Lower leg skin (tissue), 4 donors: ENCODE measurements at regions not wholly inside any gene's neighbourhood (a gene's known extent, or its start where the extent isn't known, plus 50 kb on each side); places are given as distances from the start of the nearest gene placed in this dataset.

ENCODE experiments used
- DNase-seq, 2 donors: peaks; one replicate each; pipeline ENCODE4 v3.0.0-alpha.2; 2019; ENCODE audit warnings: low spot score in 2 of 2
- H3K4me3 ChIP-seq: fragments of 200-600 bp; sonication (generic); 2 replicates; pipeline ENCODE4 v1.5.1; 2017; ENCODE audit warnings: mild to moderate bottlenecking, low read depth; ENCODE audit not compliant: poor library complexity, severe bottlenecking
- CTCF ChIP-seq, 3 donors: fragments of 450-650 bp; IDR thresholded peaks; one replicate each; pipeline ENCODE4 v1.5.1; 2016; ENCODE audit warnings: antibody characterized with exemption in 3 of 3, mild to moderate bottlenecking in 3 of 3, moderate library complexity in 2 of 3
- POLR2A ChIP-seq, 2 donors: fragments of 450-650 bp; IDR thresholded peaks; one replicate each; pipeline ENCODE4 v1.6.1; 2016 to 2017; ENCODE audit warnings: antibody characterized with exemption in 2 of 2, mild to moderate bottlenecking in 1 of 2, moderate library complexity in 1 of 2
- WGBS, 2 donors: methylation state at CpG; one replicate each; pipeline ENCODE4 v1.1.5; 2018; 5-methylcytosine and 5-hydroxymethylcytosine counted together
- intact Hi-C: fragments of 100-400 bp; cut with DNase I; formaldehyde crosslinking; loops from one replicate; pipeline ENCODE4 v1.15.0; 2023; ENCODE audit warnings: low total_unique reads

DNA sequence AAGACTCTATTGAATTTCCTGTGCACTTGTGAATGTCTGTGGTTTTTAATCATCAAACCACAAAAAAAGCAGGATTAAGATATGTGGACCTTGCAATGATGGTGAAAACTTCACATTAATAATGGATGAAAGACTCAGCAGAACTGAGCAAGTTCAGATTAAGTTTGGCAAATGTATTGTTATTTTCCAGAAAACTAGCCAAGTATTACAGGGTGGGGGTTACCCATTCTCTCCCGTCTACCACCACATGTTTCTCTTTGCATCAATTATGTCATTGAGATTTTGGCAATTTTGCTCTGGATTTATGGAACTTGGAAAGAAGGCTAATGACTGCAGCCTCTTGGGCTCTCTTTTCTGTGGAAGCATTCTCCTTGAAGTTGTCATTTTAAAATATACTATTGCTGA, 577.1 kb downstream of the ANKRD50 start:
- WGBS, 2 donors, result 23 to 32% methylated on average over 1 of the region's 1 CpG
- DNase-seq, result no peak
- intact Hi-C loops, result no loop called here

DNA sequence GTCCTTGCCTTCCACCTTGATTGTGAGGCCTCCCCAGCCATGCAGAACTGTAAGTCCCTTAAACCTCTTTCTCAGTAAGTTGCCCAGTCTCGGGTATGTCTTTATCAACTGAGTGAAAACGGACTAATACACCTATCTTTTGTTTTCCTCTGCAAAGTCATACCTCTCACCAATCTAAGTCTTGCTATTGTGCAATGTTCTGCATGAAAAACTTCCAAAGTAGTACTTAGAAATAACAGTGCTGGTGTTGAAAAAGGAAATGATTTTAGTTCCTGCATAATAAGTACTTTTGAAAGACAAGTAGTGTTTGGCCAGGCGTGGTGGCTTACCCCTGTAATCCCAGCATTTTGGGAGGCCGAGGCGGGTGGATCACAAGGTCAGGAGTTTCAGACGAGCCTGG, 573.5 kb downstream of the ANKRD50 start:
- WGBS, 2 donors, result 95 to 97% methylated on average over 6 of the region's 6 CpGs
- TF ChIP-seq CTCF (IDR thresholded peaks at IDR 0.05) (no peak), POLR2A (IDR thresholded peaks at IDR 0.05) (no peak)
- intact Hi-C loops, result no loop called here
- no peak overlapping the region for H3K4me3 ChIP-seq
- no peak for DNase-seq

More for the DNA sequence above, 577.1 kb downstream of the ANKRD50 start:
- no peak overlapping the region for H3K4me3 ChIP-seq
- TF ChIP-seq CTCF (IDR thresholded peaks at IDR 0.05) (no peak), POLR2A (IDR thresholded peaks at IDR 0.05) (no peak)

GRCh38 chr4:124143632-124144031, 568.9 kb downstream of the ANKRD50 start:
- H3K4me3 ChIP-seq, result no peak overlapping the region
- no peak for DNase-seq
- intact Hi-C loops, result no loop called here
- 85 to 87% methylated on average over 4 of the region's 4 CpGs for WGBS, 2 donors
- TF ChIP-seq CTCF (IDR thresholded peaks at IDR 0.05) (no peak), POLR2A (IDR thresholded peaks at IDR 0.05) (no peak)

DNA sequence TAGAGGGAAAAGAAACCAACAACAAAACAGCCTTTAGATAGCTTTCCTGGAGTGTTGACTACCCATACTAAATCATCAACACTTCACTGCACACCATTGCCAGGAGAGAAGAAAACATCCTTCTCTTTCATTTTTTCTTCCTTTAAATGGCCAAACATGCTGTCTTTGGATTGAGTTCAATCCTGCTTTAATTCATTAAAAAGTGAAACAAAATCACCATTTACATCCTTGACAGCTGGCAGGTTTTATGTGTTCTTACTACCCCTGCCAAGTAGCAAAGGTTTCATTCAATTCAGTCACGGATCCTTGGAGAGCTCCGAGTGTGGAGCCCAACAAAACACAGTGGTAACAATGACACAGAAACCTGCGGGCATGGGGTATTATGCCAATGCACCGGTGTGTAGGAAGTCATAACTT, 568.3 kb downstream of the ANKRD50 start:
- DNase-seq, result no peak
- no peak overlapping the region for H3K4me3 ChIP-seq
- intact Hi-C loops, result no loop called here
- no peak for TF ChIP-seq CTCF (IDR thresholded peaks at IDR 0.05)
- TF ChIP-seq POLR2A (IDR thresholded peaks at IDR 0.05), result no peak
- 17 to 18% methylated on average over 4 of the region's 4 CpGs for WGBS, 2 donors

DNA sequence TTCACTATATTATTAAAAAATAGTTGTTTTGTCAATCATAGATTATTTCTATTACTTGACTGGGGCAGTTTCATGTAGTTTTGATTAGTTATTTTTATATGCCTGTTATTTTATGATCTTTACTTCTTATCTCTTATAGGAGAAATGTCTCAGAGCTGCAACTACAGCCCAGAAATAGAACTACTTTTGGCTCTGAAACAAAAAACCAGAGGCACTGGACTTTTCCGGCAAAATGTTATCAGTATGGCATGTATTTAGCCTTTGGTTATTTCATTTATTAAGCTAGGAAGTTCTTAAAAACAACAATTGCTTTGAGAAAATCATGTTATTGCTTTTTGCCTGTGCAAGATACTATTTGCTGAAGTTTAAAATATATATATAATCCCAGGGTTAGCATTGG, 566.5 kb downstream of the ANKRD50 start:
- TF ChIP-seq POLR2A (IDR thresholded peaks at IDR 0.05) (no peak), CTCF (IDR thresholded peaks at IDR 0.05) (no peak)
- no peak for DNase-seq
- intact Hi-C loops, result no loop called here
- H3K4me3 ChIP-seq, result no peak overlapping the region
- 49 to 50% methylated on average over 1 of the region's 1 CpG for WGBS, 2 donors

DNA sequence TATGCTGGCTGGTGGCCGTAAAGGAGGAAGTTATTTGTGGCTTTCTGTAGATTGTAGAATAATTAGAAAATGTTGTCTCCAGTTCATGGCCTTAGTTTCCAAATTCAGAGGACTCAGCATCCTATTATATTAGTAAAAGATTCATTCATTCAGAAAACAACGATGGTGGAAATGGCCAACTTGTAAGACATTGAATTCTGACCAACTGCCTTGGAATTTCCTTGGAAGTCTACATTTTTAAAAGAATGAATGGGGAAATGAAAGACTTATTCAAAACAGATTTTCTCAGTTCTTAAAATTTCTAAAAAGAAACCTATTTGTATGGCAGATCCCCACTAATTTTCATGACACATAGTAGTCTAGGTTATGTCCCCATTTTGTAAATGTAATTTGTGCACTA, 561.5 kb downstream of the ANKRD50 start:
- no peak for TF ChIP-seq CTCF (IDR thresholded peaks at IDR 0.05)
- TF ChIP-seq POLR2A (IDR thresholded peaks at IDR 0.05), result no peak
- WGBS, 2 donors, result 70 to 80% methylated on average over 2 of the region's 2 CpGs
- intact Hi-C loops, result no loop called here
- H3K4me3 ChIP-seq, result no peak overlapping the region
- DNase-seq, result no peak
